ENCODE measurements at regions not wholly inside any gene's neighbourhood (a gene's known extent, or its start where the extent isn't known, plus 50 kb on each side); places are given as distances from the start of the nearest gene placed in this dataset.

DNA sequence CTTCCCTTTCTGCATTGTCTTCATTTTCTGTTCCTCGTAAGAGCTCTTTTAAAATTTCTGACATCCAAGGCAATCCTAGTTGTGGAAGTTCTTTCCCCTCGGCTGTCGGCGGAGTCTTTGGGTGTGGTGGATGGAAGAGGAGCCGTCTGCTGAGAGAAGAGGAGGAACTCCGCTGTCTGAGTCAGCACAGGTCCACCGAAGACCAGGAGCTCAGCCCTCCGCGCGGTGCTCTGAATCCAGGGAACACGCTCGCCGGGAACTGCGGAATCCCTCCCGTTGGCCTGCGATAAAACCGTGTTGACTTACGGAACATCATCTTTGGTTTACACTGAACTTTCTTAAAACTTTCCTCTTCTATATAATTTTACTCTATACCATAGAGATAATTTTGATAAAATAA is 100.7 kb upstream of the IRX4 start:
- no peak for TF ChIP-seq EZH2phosphoT487 (IDR thresholded peaks at IDR 0.05; ENCODE audit: borderline replicate concordance)
- no peak for TF ChIP-seq EZH2 (IDR thresholded peaks at IDR 0.05)
- no peak for TF ChIP-seq POLR2A (IDR thresholded peaks at IDR 0.05; ENCODE audit: borderline replicate concordance, extremely low read depth, insufficient read depth, insufficient read length)
- TF ChIP-seq, protein P1, sequence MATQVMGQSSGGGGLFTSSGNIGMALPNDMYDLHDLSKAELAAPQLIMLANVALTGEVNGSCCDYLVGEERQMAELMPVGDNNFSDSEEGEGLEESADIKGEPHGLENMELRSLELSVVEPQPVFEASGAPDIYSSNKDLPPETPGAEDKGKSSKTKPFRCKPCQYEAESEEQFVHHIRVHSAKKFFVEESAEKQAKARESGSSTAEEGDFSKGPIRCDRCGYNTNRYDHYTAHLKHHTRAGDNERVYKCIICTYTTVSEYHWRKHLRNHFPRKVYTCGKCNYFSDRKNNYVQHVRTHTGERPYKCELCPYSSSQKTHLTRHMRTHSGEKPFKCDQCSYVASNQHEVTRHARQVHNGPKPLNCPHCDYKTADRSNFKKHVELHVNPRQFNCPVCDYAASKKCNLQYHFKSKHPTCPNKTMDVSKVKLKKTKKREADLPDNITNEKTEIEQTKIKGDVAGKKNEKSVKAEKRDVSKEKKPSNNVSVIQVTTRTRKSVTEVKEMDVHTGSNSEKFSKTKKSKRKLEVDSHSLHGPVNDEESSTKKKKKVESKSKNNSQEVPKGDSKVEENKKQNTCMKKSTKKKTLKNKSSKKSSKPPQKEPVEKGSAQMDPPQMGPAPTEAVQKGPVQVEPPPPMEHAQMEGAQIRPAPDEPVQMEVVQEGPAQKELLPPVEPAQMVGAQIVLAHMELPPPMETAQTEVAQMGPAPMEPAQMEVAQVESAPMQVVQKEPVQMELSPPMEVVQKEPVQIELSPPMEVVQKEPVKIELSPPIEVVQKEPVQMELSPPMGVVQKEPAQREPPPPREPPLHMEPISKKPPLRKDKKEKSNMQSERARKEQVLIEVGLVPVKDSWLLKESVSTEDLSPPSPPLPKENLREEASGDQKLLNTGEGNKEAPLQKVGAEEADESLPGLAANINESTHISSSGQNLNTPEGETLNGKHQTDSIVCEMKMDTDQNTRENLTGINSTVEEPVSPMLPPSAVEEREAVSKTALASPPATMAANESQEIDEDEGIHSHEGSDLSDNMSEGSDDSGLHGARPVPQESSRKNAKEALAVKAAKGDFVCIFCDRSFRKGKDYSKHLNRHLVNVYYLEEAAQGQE (IDR thresholded peaks at IDR 0.05; ENCODE audit: low read depth) = no peak
- no peak for TF ChIP-seq RAD21 (IDR thresholded peaks at IDR 0.05; ENCODE audit: low read depth)
- TF ChIP-seq TCF7L2 (IDR thresholded peaks at IDR 0.05; ENCODE audit: borderline replicate concordance, extremely low read depth, insufficient read depth, insufficient read length) = no peak
- TF ChIP-seq SIN3A (IDR thresholded peaks at IDR 0.05; ENCODE audit: low read depth) = no peak
- TF ChIP-seq EGR1 (IDR thresholded peaks at IDR 0.05; ENCODE audit: low read depth) = no peak
- TF ChIP-seq JUND (IDR thresholded peaks at IDR 0.05) = no peak
- TF ChIP-seq, protein P2, sequence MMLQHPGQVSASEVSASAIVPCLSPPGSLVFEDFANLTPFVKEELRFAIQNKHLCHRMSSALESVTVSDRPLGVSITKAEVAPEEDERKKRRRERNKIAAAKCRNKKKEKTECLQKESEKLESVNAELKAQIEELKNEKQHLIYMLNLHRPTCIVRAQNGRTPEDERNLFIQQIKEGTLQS (IDR thresholded peaks at IDR 0.05) = no peak
- no peak for TF ChIP-seq FOSL1 (IDR thresholded peaks at IDR 0.05; ENCODE audit: low read depth)
- TF ChIP-seq, protein P3, sequence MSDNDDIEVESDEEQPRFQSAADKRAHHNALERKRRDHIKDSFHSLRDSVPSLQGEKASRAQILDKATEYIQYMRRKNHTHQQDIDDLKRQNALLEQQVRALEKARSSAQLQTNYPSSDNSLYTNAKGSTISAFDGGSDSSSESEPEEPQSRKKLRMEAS (IDR thresholded peaks at IDR 0.05) = no peak
- TF ChIP-seq CBX3 (IDR thresholded peaks at IDR 0.05; ENCODE audit: low read depth) = no peak
- no peak for TF ChIP-seq CEBPB (IDR thresholded peaks at IDR 0.05; ENCODE audit: low read depth)
- TF ChIP-seq SRF (IDR thresholded peaks at IDR 0.05; ENCODE audit: low read depth) = no peak
- TF ChIP-seq, protein P4, sequence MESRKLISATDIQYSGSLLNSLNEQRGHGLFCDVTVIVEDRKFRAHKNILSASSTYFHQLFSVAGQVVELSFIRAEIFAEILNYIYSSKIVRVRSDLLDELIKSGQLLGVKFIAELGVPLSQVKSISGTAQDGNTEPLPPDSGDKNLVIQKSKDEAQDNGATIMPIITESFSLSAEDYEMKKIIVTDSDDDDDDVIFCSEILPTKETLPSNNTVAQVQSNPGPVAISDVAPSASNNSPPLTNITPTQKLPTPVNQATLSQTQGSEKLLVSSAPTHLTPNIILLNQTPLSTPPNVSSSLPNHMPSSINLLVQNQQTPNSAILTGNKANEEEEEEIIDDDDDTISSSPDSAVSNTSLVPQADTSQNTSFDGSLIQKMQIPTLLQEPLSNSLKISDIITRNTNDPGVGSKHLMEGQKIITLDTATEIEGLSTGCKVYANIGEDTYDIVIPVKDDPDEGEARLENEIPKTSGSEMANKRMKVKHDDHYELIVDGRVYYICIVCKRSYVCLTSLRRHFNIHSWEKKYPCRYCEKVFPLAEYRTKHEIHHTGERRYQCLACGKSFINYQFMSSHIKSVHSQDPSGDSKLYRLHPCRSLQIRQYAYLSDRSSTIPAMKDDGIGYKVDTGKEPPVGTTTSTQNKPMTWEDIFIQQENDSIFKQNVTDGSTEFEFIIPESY (IDR thresholded peaks at IDR 0.05; ENCODE audit: extremely low read depth, insufficient replicate concordance, low read length) = no peak
- TF ChIP-seq, protein P5, sequence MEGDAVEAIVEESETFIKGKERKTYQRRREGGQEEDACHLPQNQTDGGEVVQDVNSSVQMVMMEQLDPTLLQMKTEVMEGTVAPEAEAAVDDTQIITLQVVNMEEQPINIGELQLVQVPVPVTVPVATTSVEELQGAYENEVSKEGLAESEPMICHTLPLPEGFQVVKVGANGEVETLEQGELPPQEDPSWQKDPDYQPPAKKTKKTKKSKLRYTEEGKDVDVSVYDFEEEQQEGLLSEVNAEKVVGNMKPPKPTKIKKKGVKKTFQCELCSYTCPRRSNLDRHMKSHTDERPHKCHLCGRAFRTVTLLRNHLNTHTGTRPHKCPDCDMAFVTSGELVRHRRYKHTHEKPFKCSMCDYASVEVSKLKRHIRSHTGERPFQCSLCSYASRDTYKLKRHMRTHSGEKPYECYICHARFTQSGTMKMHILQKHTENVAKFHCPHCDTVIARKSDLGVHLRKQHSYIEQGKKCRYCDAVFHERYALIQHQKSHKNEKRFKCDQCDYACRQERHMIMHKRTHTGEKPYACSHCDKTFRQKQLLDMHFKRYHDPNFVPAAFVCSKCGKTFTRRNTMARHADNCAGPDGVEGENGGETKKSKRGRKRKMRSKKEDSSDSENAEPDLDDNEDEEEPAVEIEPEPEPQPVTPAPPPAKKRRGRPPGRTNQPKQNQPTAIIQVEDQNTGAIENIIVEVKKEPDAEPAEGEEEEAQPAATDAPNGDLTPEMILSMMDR (IDR thresholded peaks at IDR 0.05 in 2 of 3, conservative IDR thresholded peaks at IDR 0.05 in 1 of 3; ENCODE audit: borderline replicate concordance in 1 of 3, insufficient read depth in 1 of 3, low read depth in 2 of 3, low read length in 2 of 3) = no peak
- no peak for TF ChIP-seq ZFX (IDR thresholded peaks at IDR 0.05)
- no peak for TF ChIP-seq YY1 (IDR thresholded peaks at IDR 0.05; ENCODE audit: extremely low read depth, insufficient replicate concordance, low read depth, low read length)
- Histone ChIP-seq H3K27me3 (ENCODE audit: insufficient read depth, low read length) (peaks cover 48% of the 10 kb centered on the region), H3K9me2 (ENCODE audit: insufficient read depth) (no peaks in the 10 kb centered on the region), H3K9ac (ENCODE audit: low read length) (no peak overlapping the region), H3K36me3 (ENCODE audit: control insufficient read depth in 1 of 2, insufficient read depth in 2 of 2, low read length in 2 of 2) (no peaks in the 10 kb centered on the region), H3K27ac (ENCODE audit: low read depth, low read length) (no peak overlapping the region), H4K20me1 (ENCODE audit: insufficient read depth) (no peaks in the 10 kb centered on the region), H3K79me2 (ENCODE audit: insufficient read depth, low read length) (no peaks in the 10 kb centered on the region), H3K4me1 (ENCODE audit: control insufficient read depth in 1 of 2, insufficient read depth in 2 of 2, low read length in 2 of 2) (no peaks in the 10 kb centered on the region), H3K4me3 (replicated peaks in 1 of 2; ENCODE audit: low read depth in 1 of 2, low read length in 2 of 2) (no peak overlapping the region), H3K4me2 (ENCODE audit: low read length) (no peak overlapping the region), H3K9me3 (ENCODE audit: control insufficient read depth in 1 of 2, insufficient read depth in 1 of 2, low read depth in 1 of 2, low read length in 2 of 2) (no peaks in the 10 kb centered on the region), H2AFZ (ENCODE audit: low read depth, low read length, poor library complexity, severe bottlenecking) (no peak overlapping the region)
- ChIA-PET RAD21 (ENCODE audit: low non-redundant PET in 1 of 2, low total read pairs in 2 of 2, uncharacterized antibody in 2 of 2, unreplicated experiment in 2 of 2) (no interaction called here), POLR2A (no interaction called here), CTCF (no interaction called here)
- no TSS peak for BruUV-seq (replicated peaks)
- intact Hi-C loops (cut with micrococcal nuclease) = no loop called here
- DNase-seq (ENCODE audit: low read depth, low spot score) (no peak), ATAC-seq (no peak)

Measured in HCT116 (cell line).